ENCODE measurements at regions not wholly inside any gene's neighbourhood (a gene's known extent, or its start where the extent isn't known, plus 50 kb on each side); places are given as distances from the start of the nearest gene placed in this dataset.

- Histone ChIP-seq H3K9me3 (ENCODE audit: control insufficient read depth, insufficient read depth, low read depth, low read length) (no peaks in the 10 kb centered on the region), H3K36me3 (ENCODE audit: control insufficient read depth, insufficient read depth, low read length) (no peaks in the 10 kb centered on the region), H3K27ac (ENCODE audit: low read length) (no peak overlapping the region), H3K4me3 (ENCODE audit: low read depth in 2 of 2, low read length in 2 of 2) (no peak overlapping the region), H3K4me1 (ENCODE audit: control insufficient read depth, insufficient read depth, low read length) (no peaks in the 10 kb centered on the region), H3K27me3 (ENCODE audit: control insufficient read depth, insufficient read depth, low read length) (no peaks in the 10 kb centered on the region; the same call in 1 of the 2 replicates)
- BruUV-seq (replicated peaks), result no TSS peak
- in situ Hi-C loops (cut with HindIII; ENCODE audit: low pct_unique_long_range_greater_than_20kb, low sequenced_read_pairs), result no loop called here
- DNase-seq (ENCODE audit: low read depth, low spot score) (no peak), ATAC-seq (no peak)
- TF ChIP-seq, protein P1, sequence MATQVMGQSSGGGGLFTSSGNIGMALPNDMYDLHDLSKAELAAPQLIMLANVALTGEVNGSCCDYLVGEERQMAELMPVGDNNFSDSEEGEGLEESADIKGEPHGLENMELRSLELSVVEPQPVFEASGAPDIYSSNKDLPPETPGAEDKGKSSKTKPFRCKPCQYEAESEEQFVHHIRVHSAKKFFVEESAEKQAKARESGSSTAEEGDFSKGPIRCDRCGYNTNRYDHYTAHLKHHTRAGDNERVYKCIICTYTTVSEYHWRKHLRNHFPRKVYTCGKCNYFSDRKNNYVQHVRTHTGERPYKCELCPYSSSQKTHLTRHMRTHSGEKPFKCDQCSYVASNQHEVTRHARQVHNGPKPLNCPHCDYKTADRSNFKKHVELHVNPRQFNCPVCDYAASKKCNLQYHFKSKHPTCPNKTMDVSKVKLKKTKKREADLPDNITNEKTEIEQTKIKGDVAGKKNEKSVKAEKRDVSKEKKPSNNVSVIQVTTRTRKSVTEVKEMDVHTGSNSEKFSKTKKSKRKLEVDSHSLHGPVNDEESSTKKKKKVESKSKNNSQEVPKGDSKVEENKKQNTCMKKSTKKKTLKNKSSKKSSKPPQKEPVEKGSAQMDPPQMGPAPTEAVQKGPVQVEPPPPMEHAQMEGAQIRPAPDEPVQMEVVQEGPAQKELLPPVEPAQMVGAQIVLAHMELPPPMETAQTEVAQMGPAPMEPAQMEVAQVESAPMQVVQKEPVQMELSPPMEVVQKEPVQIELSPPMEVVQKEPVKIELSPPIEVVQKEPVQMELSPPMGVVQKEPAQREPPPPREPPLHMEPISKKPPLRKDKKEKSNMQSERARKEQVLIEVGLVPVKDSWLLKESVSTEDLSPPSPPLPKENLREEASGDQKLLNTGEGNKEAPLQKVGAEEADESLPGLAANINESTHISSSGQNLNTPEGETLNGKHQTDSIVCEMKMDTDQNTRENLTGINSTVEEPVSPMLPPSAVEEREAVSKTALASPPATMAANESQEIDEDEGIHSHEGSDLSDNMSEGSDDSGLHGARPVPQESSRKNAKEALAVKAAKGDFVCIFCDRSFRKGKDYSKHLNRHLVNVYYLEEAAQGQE (IDR thresholded peaks at IDR 0.05; ENCODE audit: insufficient read depth in 1 of 2, low read depth in 2 of 2, low read length in 1 of 2), result no peak
- TF ChIP-seq POLR2AphosphoS5 (IDR thresholded peaks at IDR 0.05; ENCODE audit: low read depth, low read length) (no peak), CTCF (IDR thresholded peaks at IDR 0.05) (no peak), SIN3A (IDR thresholded peaks at IDR 0.05; ENCODE audit: borderline replicate concordance, insufficient read depth, low read depth, low read length) (no peak), TCF7L2 (IDR thresholded peaks at IDR 0.05; ENCODE audit: low read depth, low read length) (no peak)
- POLR2A ChIA-PET, result no interaction called here
- intact Hi-C loops (cut with micrococcal nuclease; ENCODE audit: unreplicated experiment), result no loop called here
- CTCF ChIA-PET, result no interaction called here
Measured at GRCh38 chr2:59874971-59875755, 678.3 kb downstream of the BCL11A start.

DNA sequence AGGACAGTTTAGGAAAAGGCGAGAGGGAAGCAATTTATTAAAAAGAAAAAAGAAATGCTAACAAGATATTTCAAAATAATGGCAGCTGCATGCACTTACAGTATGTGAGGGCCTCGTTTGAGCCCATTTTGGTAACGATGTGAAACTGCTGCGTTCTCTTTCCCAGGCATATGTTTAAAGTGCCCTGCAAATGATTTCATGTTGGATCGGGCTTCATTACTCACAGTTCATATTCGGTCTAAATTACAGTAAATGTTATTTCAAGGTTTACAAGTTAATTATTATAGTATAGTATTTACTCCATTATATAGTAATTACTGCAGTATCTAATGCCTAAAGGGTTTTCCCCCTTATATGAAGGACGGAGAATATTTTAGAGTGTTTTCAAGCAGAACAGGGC lies 679.1 kb downstream of the BCL11A start:
- intact Hi-C loops (cut with micrococcal nuclease; ENCODE audit: unreplicated experiment), result no loop called here
- TF ChIP-seq POLR2AphosphoS5 (IDR thresholded peaks at IDR 0.05; ENCODE audit: low read depth, low read length) (no peak), TCF7L2 (IDR thresholded peaks at IDR 0.05; ENCODE audit: low read depth, low read length) (no peak), CTCF (IDR thresholded peaks at IDR 0.05) (no peak), SIN3A (IDR thresholded peaks at IDR 0.05; ENCODE audit: borderline replicate concordance, insufficient read depth, low read depth, low read length) (no peak)
- TF ChIP-seq, protein P1 (IDR thresholded peaks at IDR 0.05; ENCODE audit: insufficient read depth in 1 of 2, low read depth in 2 of 2, low read length in 1 of 2), result no peak
- DNase-seq (ENCODE audit: low read depth, low spot score) (no peak), ATAC-seq (no peak)
- ChIA-PET POLR2A (no interaction called here), CTCF (no interaction called here)
- Histone ChIP-seq H3K27me3 (ENCODE audit: control insufficient read depth, insufficient read depth, low read length) (no peaks in the 10 kb centered on the region; the same call in 1 of the 2 replicates), H3K36me3 (ENCODE audit: control insufficient read depth, insufficient read depth, low read length) (no peaks in the 10 kb centered on the region), H3K27ac (ENCODE audit: low read length) (no peak overlapping the region), H3K4me3 (ENCODE audit: low read depth in 2 of 2, low read length in 2 of 2) (no peak overlapping the region), H3K4me1 (ENCODE audit: control insufficient read depth, insufficient read depth, low read length) (no peaks in the 10 kb centered on the region), H3K9me3 (ENCODE audit: control insufficient read depth, insufficient read depth, low read depth, low read length) (no peaks in the 10 kb centered on the region)
- in situ Hi-C loops (cut with HindIII; ENCODE audit: low pct_unique_long_range_greater_than_20kb, low sequenced_read_pairs), result no loop called here
- no TSS peak for BruUV-seq (replicated peaks)
